ENCODE measurements at regions not wholly inside any gene's neighbourhood (a gene's known extent, or its start where the extent isn't known, plus 50 kb on each side); places are given as distances from the start of the nearest gene placed in this dataset.
"Not testable (repeated sequence)": the region's sequence is repeated elsewhere in the genome, so short reads cannot be mapped to it uniquely, and the experiment has no call there.

DNA sequence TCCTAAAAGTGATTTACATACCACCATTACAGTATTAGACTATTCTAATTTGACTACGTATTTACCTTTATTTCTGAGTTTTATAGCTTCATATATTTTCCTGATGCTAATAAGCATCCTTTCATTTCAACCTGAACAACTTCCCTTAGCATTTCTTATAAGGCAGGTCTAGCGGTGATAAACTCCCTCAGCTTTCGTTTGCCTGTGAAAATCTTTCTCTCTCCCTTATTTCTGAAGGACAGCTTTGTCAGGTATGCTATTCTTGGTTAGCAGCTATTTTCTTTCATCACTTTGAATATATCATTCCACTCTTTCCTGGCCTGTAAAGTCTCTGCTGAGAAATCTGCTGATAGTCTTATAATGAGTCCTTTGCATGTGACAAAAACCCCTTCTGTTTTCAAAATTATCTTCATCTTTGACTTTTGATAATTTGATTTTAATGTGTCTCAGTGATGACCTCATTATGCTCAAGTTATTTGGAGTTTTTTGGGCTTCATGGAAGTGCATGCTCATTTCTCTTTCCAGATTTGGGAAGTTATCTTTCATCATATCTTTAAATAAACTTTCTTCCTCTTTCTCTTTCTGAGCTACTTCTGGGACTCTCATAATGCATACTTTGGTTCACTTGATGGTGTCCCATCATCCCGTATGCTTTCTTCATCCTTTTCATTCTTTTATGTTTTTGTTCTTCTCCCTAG is 285.4 kb upstream of the PMFBP1 start:
- no peak for DNase-seq (ENCODE audit: low spot score)

DNA sequence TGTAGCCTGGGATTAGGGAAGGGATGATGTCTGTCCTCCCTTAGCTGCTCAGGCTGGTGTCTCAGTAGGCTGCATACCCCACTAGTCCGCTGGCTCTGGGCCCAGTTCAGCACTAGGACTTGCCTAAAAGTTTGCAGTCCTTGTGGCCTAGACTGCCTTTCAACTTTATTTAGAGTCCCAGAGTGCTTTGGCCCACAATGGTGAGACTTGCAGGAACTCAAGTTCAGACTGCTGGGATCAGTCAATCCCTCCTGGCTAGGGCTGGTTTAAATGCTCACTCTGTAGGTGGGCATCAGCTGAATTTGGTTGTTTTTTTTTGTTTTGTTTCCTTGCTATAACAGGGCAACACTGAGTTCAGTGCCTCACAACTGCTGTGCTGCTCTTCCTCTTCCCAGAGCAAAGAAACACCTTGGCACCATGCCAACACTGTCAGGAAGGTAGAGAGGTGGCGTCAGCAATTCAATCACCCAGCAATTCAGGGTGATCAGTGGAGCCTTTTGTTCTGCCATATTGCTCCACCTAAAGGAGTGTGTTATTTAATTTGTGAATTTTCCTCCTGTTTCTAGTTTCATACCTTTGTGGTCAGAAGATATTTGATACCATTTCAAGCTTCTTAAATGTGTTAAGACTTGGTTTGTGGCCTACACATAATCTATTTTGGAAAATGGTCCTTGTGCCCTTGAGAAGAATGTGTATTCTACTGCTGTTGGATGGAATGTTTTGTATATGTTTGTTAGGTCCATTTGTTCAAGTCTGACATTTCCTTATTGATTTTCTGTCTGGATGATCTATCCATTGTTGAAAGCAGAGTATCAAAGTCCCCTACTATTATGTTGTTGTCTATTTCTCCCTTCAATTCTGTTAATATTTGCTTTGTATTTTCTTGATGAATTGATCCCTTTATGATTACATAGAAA is 284.0 kb upstream of the PMFBP1 start:
- DNase-seq (ENCODE audit: low spot score) = no peak

DNA sequence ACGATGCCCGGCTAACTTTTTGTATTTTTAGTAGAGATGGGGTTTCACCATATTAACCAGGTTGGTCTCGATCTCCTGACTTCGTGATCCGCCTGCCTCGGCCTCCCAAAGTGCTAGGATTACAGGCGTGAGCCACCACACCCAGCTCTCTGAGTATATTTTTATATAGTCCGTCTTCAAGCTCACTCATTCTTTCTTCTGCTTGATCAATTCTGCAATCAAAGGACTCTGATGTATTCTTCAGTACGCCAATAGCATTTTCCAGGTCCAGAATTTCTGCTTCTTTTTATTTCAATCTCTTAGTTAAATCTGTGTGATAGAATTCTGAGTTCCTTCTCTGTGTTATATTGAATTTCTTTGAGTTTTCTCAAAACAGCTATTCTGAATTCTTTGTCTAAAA is 281.9 kb upstream of the PMFBP1 start:
- DNase-seq (ENCODE audit: low spot score) = not testable (repeated sequence)

DNA sequence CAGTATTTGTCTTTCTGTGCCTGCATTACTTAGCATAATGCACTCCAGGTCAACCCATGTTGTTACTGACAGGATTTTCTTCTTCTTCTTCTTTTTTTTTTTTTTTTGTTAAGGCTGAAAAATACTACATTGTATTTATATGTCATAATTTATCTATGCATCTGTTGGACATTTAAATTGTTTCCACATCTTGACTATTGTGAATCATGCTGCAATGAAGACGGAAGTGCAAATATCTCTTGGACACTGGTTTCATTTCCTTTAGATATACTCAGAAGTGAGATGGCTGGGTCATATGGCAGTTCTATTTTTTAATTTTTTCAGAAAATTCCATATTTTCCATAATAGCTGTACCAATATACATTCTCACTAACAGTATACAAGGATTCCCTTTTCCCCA is 272.7 kb upstream of the PMFBP1 start:
- DNase-seq (ENCODE audit: low spot score) = no peak

DNA sequence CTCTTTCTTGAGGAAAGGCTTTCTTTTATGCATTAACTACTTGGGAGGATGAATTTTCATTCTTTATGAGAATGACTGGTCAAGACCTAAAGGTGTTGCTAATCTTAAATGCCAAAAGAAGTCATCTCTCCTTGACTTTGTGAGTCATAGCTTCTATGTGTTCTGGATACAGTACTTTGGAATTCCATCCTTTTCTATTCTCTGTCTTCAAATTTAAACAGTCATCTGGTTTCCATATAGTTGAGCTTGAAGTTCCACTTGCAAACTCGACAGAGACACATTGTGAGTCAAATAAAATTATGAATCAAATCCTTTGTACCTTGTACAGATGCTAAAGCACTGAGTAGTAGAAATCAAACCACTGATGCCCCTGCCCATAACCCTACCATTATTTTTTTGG is 271.9 kb upstream of the PMFBP1 start:
- DNase-seq (ENCODE audit: low spot score) = no peak

DNA sequence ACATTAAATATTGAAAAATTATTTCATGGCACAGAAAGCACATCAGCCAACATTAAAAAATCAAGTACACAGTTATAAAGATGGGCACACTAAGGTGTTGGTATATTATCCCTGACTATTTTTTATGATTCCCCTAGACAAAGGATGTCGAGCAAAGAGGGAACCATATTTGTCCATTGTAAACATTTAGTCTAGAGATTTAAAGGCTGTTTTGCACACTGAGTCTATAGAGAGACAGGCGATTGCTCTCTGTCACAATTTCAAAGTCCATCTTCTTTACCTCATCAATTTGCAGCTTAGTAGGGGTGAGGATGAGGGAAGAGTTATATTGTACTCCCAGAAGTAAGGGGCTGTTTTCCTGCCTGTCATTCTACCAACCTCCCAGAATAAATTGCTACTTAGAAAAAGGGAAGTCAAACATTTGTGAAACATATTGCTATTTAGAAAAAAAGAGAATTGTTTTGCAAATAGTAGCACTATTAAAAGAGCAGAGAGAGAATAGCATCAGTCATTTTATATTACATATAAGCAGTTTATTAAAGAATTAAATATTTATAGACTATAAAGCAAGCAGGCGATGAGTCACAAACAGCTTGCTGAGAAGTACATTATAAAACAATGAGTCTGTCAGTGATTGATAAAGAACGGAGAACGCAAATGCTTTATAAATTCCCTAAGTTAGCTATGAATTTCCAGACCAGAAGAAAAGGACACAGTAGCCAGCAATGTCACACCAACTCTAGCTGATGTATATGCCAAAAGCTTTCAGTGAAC is 270.6 kb upstream of the PMFBP1 start:
- DNase-seq (ENCODE audit: low spot score) = no peak

DNA sequence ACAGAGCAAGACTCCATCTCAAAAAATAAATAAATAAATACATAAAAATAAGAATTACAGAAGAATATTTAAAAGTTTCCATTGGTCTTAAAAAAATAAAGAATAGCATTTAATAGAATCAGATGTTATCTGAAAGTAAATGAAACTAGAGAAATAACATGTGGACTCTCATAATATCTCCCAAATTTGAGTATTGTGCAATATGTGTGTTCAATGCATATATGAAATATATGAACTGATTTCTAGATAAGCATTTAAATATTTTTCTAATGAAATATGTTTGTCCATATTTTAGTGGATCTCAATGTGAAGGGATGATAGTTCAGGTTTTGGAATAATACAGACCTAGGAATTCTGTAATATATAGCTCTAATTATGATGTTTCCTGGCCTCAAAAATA is 265.9 kb upstream of the PMFBP1 start:
- no peak for DNase-seq (ENCODE audit: low spot score)

DNA sequence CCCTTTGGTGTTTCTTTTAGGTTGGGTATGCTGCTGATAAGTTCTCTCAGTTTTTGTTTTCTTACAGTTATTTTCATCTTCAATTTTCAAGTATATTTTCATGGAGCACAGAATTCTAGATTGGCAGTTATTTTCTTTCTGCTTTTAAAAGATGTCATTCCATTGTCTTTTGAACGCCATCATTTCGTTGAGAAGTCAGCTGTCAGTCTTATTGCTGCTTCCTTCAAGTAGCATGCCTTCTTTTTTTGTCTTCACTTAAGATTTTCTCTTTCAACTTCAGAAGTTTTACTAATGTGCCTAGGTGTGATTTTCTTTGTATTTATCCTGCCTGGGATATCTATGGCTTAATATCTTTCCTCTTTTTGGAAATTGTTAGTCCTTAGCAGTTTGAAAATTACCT is 262.2 kb upstream of the PMFBP1 start:
- peak; percentile 20 for DNase-seq (ENCODE audit: low spot score)

DNA sequence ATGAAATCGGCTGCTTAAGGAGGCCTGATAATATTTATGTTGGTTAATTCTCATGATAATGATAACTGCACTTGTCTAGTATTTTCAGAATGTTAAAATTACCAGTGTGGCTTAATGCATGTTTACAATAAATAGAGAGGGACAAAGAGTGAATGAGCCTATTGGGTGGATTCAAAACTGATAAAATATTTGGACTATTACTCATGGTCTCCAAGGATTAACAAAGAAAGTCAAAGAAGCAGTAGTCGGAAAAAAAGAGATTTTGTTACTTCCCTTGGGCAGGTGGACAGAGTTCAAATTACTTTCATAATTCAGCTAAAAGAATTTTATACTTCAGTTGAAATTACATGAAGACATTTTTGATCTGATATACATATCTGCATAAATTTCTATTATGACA is 258.2 kb upstream of the PMFBP1 start:
- DNase-seq (ENCODE audit: low spot score) = no peak

DNA sequence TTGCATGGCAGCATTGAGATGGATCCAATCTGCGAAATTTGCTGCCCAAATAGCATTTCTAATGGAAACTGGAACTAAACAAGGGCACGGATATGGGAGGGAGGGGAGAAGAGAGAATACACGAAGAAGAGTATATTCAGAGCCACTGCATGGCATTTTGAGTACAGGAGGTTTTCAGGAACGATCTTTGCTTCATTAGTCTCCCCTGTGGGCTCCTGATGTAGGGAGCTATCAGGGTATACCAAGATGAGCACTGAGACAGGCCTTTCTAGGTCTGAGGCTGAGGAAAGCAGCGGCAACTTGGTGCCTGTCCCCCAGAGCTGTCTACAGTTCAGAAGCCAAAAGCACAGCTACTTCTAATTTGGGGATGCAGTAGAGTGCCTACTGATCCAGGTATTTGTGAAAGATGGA is 257.7 kb upstream of the PMFBP1 start:
- no peak for DNase-seq (ENCODE audit: low spot score)

DNA sequence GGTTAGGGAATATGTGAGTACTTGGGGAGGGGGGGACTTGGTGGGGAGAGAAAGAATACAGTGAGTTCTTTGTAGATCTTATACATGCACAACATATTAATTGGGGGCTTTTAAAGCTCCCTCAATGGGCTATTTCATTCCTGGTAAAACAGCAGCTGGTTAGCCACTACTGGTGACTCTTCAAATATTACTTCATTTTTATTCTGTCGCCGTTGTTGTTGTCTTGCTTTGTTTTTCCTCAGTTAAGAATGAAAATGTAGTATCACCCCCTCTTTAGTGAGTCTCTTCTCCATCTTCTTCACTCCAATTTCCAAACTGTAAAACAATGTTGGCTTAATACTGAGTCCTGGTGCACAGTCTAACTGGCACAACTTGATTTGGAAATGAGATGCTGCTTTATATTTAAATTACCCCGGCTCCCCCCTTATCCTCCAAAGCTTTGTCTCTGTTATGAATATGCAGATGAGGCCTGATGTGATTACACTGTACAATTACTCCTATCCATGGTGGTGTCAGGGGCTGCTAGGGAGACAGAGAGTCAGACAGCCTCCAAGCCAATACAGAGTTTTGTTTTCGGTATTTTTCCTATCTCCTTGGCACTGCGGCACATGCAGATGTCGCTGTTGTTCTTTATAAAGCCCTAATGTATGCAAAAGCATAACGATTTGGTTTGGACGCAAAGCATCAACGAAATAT is 256.9 kb upstream of the PMFBP1 start:
- DNase-seq (ENCODE audit: low spot score) = no peak

DNA sequence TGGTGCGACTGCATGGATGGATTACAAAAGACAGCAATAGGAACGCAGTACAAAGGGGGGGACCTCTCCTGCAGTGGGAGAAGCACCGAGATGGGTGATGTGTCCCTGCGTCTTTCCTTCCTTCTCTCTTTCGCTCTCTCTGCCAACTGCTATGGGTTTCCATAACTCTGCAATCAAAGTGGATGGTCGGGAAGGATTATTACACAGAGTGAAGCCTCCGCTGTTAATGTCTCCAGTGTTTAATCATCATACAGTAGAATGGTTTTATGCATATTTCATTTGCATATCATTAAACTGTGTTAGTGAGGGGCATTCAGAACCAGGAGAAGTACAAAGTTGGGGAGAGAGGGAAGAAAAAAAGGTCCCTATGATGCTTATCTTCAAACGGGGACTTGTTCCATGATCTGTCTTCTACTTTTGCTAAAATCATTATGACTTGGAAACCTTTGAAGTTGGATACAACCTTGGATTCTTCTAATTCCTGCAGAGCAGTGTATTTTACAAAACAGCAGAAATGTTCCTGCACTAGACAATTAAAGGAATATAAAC is 255.9 kb upstream of the PMFBP1 start:
- DNase-seq (ENCODE audit: low spot score) = no peak

DNA sequence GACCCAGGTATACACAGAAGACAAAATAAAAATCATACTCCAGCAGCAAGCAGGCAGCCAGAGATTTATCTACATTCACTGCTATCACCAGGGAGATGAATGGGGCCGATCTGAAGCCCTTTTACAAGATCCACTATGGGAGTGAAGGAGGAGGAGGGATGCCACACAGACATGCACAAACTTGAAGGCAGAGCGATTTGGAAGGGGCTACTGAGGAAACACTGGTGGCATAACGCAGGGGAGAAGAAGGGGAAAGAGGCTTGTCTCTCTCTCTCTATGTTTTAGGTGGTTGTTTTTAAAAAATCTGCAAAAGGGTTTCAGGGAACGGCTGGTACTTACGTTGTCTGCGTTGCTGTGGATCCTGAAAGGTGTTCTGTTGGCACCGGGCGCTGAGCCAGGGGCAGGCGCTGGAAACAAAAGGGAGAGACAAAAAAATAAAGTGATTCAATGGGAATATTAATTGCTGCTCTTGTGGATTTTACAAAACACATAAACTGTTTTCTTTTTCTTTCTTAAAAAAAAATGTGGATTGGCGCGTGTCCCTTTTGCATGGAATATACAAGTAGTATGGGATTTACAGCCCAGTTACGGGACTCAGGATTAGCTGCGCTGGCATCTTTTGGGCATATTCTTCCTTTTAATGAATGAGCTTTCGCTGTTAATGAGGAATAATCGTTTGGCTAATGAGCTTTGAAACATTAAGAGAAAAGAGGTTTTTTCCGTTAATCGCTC is 255.3 kb upstream of the PMFBP1 start:
- no peak for DNase-seq (ENCODE audit: low spot score)

DNA sequence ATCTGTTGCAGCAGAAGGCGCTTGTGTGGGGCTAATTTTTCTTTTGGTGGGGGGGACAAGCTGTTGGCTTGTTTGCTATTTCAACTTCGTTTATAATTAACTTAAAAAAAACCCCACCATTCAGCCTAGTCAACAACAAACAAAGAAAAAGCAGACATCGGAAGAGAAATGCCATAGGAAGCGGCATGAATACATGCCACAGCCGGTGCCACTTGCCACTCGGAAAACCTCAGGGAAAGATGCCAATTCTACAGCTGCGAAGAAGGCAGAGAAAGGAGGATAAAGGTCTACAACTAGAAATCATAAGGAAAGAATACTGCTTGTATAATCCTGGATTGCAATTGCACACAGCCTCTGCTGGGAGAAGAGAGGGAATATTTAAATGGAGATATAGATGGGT is 254.4 kb upstream of the PMFBP1 start:
- DNase-seq (ENCODE audit: low spot score) = no peak

DNA sequence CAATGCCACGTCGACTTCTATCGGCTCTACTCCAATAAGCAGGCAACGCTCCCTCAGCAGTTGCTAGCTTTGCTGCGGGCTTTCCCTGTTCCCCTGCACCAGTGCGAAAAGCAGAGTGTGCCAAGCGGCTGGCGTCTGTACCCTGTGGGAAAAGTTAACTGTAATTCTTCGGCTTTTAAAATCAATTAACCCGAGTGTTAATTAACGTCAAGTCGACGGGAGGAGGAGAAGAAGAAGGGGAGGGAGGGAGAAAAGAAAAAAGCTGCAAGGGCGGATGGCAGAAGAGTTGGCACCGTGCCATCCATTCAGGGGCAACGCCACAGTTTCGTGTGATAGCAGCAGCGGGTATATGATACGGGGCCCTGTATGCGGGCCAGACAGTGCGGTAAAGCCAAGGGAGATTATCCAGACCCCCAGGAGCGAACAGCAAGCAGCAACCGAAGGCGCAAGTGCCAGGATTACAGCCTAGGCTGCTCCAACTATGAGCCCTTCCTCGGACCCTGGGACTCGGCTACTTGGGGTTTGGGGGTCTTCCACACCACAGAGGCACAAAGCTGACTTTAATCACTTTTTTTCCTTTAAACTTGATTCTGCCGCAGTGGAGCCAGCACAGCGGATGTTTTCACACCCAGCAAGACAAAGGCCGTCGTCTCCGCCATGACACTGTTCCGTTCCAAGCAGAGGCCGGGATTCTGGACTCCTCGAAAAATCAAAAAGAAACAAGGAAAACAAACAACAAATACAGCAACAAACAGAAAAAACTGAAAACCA is 253.8 kb upstream of the PMFBP1 start:
- DNase-seq (ENCODE audit: low spot score) = no peak

DNA sequence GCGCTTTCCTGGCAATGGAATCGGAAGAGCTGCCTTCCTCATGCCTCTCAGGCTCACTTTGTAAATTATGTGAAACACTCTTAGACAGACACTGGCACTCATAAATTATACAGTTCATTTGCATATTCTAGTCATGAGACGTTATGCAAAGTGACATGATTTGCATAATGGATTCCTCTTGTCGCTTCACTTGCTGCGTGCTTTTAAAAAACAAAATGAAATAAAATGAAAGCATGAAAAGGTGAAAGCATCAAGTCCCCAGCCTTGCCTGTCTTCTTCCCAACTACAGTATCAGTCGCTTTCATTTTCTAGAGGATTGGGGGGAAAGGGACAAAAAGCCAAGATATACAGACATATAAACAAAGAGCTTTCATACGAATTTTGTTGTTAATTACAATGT is 252.8 kb upstream of the PMFBP1 start:
- no peak for DNase-seq (ENCODE audit: low spot score)

DNA sequence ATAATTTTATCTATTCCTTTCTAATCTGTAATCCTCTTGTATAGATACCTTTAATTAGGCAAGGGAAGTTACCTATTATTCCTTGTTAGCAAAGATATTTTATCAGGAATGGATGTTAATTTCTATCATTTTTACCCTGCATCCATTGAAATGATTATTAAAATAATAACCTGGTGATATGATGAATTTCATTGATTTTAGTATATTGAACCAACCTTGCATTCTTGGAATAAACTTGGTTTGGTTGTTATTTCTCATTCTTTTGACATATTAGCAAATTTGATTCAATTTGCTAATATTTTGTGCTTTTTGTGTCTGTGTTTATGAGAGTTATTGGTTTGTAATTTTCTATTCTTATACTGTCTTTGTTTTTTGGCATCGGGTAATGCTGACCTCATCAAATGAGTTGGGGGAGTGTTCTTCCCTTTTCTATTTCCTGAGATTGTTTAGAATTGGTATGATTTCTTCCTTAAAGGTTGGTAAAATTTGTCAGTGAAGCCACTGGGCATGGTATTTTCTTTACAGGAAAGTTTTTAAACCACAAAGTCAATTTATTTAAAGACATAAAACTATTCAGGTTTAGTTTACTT is 250.4 kb upstream of the PMFBP1 start:
- no peak for DNase-seq (ENCODE audit: low spot score)

DNA sequence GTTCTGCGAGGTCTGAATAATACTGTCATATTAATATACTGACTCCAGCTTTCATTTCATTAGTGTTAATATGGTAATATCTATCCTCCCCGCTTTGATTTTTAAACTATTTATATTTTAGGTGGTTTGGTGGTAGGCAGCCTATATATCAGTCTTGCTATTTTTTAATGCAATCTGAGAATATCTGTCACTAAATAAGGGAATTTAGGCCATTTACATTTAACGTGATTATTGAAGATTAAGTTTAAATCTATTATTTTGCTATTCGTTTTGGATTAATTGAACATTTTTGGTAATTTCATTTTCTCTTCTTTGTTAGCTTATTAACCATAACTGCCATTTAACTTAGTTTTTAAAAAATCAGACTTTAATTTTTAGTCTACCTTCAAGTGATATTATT is 247.7 kb upstream of the PMFBP1 start:
- DNase-seq (ENCODE audit: low spot score) = no peak

DNA sequence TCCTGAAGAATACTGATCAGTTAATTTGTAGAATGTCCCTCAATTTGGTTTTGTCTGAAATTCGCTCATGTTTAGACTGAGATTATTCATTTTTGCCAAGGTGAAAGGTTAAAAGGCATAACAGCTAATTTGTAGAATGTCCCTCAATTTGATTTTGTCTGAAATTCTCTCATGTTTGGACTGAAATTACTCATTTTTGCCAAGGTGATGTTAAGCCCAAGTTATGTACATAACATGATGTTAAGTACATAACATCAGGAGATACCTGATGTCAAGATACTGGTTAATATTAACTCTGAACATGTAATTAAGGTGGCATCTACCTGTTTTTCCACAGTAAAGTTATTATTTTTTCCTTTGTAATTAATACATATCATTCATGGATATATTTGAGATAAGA is 243.4 kb upstream of the PMFBP1 start:
- no peak for DNase-seq (ENCODE audit: low spot score)

DNA sequence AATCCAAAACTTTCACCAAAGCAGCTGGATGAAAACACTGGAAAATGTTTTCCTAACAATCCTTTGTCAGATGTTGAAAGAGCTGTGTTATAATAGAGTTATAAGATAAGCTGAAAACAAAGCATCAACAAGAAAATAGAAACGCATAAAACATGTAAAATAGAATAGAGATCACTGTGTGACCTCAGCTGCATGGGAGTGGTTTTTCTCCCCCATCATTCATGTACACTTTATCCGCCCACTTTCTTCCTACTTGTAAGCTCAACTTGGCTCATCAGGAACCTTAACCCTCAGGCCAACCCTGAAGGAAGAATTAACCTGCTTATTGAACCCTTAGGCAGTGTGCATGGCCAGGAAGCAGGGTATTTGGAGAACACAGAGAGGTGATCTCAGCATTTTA is 238.5 kb upstream of the PMFBP1 start:
- no peak for DNase-seq (ENCODE audit: low spot score)
